ENCODE measurements at regions not wholly inside any gene's neighbourhood (a gene's known extent, or its start where the extent isn't known, plus 50 kb on each side); places are given as distances from the start of the nearest gene placed in this dataset.

DNA sequence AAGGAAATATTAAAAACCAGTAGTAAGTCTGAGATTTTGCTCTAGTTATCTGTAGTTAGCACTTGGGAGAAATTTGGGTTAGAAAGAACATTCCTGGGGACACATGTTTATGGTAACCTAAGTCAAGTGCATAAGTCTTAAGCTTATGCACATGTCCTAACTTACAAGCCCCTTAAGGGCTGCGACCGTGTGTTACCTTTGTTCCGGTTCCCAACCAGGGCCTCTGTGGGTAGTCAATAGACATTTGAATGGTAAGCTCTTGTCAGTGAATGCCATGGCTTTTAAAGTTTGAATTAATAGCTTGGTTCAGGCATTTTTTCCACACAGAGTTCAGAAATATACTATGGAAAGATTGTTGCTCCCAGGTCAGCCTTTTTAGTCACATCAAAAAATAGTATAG, 64.7 kb upstream of the CWC22 start:
- Histone ChIP-seq H3K4me3 (no peak overlapping the region), H3K27me3 (replicated peaks) (no peaks in the 10 kb centered on the region), H3K36me3 (no peaks in the 10 kb centered on the region), H3K9me3 (replicated peaks) (no peaks in the 10 kb centered on the region; the same call in 1 of the 2 replicates), H3K27ac (no peak overlapping the region), H3K4me1 (replicated peaks) (no peaks in the 10 kb centered on the region)
- DNase-seq (ENCODE audit: low read depth in 1 of 2, low spot score in 2 of 2), result no peak

GRCh38 chr2:180063494-180064092, 56.5 kb upstream of the CWC22 start:
- no peak overlapping the region for H3K4me3 ChIP-seq
- H3K27me3 ChIP-seq (replicated peaks), result no peaks in the 10 kb centered on the region
- H3K9me3 ChIP-seq (replicated peaks), result no peaks in the 10 kb centered on the region
- no peaks in the 10 kb centered on the region for H3K4me1 ChIP-seq (replicated peaks)
- DNase-seq (ENCODE audit: low read depth in 1 of 2, low spot score in 2 of 2), result no peak
- H3K36me3 ChIP-seq, result no peaks in the 10 kb centered on the region
- no peak overlapping the region for H3K27ac ChIP-seq

GRCh38 chr2:180062178-180062577, 55.1 kb upstream of the CWC22 start:
- no peaks in the 10 kb centered on the region for H3K36me3 ChIP-seq
- no peaks in the 10 kb centered on the region for H3K27me3 ChIP-seq (replicated peaks)
- DNase-seq (ENCODE audit: low read depth in 1 of 2, low spot score in 2 of 2), result no peak

DNA sequence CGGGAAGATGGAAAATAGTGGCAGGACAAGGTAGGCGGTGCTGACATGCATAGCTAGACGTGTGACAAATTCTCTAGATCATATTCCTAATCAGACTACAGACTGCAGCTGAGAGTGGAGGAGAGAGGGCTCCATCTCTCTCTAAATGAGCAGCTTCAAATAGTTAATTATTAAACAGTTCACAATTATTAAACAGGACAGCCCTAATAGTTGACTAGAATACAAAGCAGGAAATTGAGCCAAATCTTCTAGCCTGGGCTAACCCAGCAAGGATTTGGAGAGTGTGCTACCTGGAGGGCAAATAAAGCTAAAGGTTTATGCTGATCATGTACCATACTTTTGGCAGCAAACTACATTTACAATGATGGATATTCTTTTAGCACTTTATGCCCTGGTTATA, 54.4 kb upstream of the CWC22 start:
- Histone ChIP-seq H3K4me1 (replicated peaks) (no peaks in the 10 kb centered on the region), H3K27ac (no peak overlapping the region), H3K36me3 (no peaks in the 10 kb centered on the region), H3K9me3 (replicated peaks) (no peaks in the 10 kb centered on the region), H3K27me3 (replicated peaks) (no peaks in the 10 kb centered on the region), H3K4me3 (no peak overlapping the region)
- DNase-seq (ENCODE audit: low read depth in 1 of 2, low spot score in 2 of 2), result no peak

More at GRCh38 chr2:180062178-180062577, 55.1 kb upstream of the CWC22 start:
- Histone ChIP-seq H3K4me3 (no peak overlapping the region), H3K4me1 (replicated peaks) (no peaks in the 10 kb centered on the region), H3K9me3 (replicated peaks) (no peaks in the 10 kb centered on the region), H3K27ac (no peak overlapping the region)

GRCh38 chr2:180061085-180061484, 54.0 kb upstream of the CWC22 start:
- Histone ChIP-seq H3K27ac (no peak overlapping the region), H3K9me3 (replicated peaks) (no peaks in the 10 kb centered on the region), H3K4me3 (no peak overlapping the region), H3K36me3 (no peaks in the 10 kb centered on the region), H3K4me1 (replicated peaks) (no peaks in the 10 kb centered on the region), H3K27me3 (replicated peaks) (no peaks in the 10 kb centered on the region)
- DNase-seq (ENCODE audit: low read depth in 1 of 2, low spot score in 2 of 2), result no peak

GRCh38 chr2:180058993-180059392, 51.9 kb upstream of the CWC22 start:
- H3K27ac ChIP-seq, result no peak overlapping the region
- no peak for DNase-seq (ENCODE audit: low read depth in 1 of 2, low spot score in 2 of 2)
- no peak overlapping the region for H3K4me3 ChIP-seq
- H3K9me3 ChIP-seq (replicated peaks), result no peaks in the 10 kb centered on the region
- no peaks in the 10 kb centered on the region for H3K4me1 ChIP-seq (replicated peaks)
- H3K27me3 ChIP-seq (replicated peaks), result no peaks in the 10 kb centered on the region
- no peaks in the 10 kb centered on the region for H3K36me3 ChIP-seq

DNA sequence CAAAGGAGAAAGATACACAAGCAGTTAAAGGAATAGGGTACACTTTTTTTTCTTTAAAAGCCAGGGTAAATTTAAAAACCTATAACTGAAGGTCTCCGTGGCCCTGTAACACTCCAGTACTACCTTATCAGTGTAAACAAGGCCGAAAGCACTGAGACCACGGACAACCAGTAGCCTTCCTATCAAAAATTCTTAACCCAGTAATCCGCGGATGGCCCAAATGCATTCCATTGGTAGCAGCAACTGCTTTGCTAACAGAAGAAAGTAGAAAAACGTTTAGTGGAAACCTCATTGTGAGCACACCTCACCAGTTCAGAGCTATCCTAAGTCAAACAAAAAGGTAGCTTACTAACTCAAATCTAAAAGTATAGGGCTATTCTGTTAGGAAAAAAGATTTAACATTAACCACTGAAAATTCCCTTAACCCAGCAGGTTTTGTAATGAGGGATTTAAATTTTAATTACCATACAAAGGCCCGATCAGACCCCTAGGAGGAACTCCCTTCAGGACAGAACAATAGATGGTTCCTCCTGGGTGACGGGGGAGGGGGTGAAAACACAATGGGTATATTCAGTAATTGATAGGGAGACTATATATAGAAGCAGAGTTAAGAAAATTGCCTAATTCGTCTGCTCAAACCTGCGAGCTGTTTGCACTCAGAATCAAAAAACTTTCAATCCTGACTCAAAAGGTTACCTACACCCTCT, 50.8 kb upstream of the CWC22 start:
- Histone ChIP-seq H3K36me3 (no peaks in the 10 kb centered on the region), H3K9me3 (replicated peaks) (no peaks in the 10 kb centered on the region), H3K4me1 (replicated peaks) (no peaks in the 10 kb centered on the region), H3K27me3 (replicated peaks) (no peaks in the 10 kb centered on the region), H3K4me3 (no peak overlapping the region), H3K27ac (no peak overlapping the region)
- no peak for DNase-seq (ENCODE audit: low read depth in 1 of 2, low spot score in 2 of 2)
